NCI-H460 (cell line): ENCODE measurements at regions not wholly inside any gene's neighbourhood (a gene's known extent, or its start where the extent isn't known, plus 50 kb on each side); places are given as distances from the start of the nearest gene placed in this dataset.

Source experiments
- DNase-seq: peaks from one replicate; pipeline ENCODE4 v3.0.0-alpha.2; 2016; ENCODE audit warnings: low read depth; ENCODE audit errors: extremely low read depth

- no peak for DNase-seq
Observed at GRCh38 chrX:45758738-45759397, 558.2 kb upstream of the DIPK2B start.

- no peak for DNase-seq
Observed at GRCh38 chrX:45758319-45758718, 557.6 kb upstream of the DIPK2B start.

GRCh38 chrX:45757272-45757671, 556.6 kb upstream of the DIPK2B start:
- no peak for DNase-seq

- DNase-seq: no peak
Observed at GRCh38 chrX:45756557-45756956, 555.9 kb upstream of the DIPK2B start.

GRCh38 chrX:45755703-45756102, 555.0 kb upstream of the DIPK2B start:
- no peak for DNase-seq

GRCh38 chrX:45751156-45751555, 550.5 kb upstream of the DIPK2B start:
- no peak for DNase-seq

GRCh38 chrX:45750639-45751038, 550.0 kb upstream of the DIPK2B start:
- no peak for DNase-seq

- DNase-seq: no peak
Observed at GRCh38 chrX:45749375-45749774, 548.7 kb upstream of the DIPK2B start.

GRCh38 chrX:45748369-45748774, 547.7 kb upstream of the DIPK2B start:
- no peak for DNase-seq

- no peak for DNase-seq
Observed at GRCh38 chrX:45747905-45748304, 547.2 kb upstream of the DIPK2B start.

- DNase-seq: no peak
Observed at GRCh38 chrX:45745479-45745878, 544.8 kb upstream of the DIPK2B start.

GRCh38 chrX:45743906-45744625, 543.4 kb upstream of the DIPK2B start:
- no peak for DNase-seq

GRCh38 chrX:45743081-45743533, 542.4 kb upstream of the DIPK2B start:
- no peak for DNase-seq

- no peak for DNase-seq
Observed at GRCh38 chrX:45740291-45740690, 539.6 kb upstream of the DIPK2B start.

GRCh38 chrX:45735571-45735970, 534.9 kb upstream of the DIPK2B start:
- DNase-seq: no peak

GRCh38 chrX:45731448-45731847, 530.8 kb upstream of the DIPK2B start:
- no peak for DNase-seq

GRCh38 chrX:45727761-45728160, 527.1 kb upstream of the DIPK2B start:
- DNase-seq: no peak

- no peak for DNase-seq
Observed at GRCh38 chrX:45722471-45722870, 521.8 kb upstream of the DIPK2B start.

- DNase-seq: no peak
Observed at GRCh38 chrX:45719751-45720501, 519.2 kb upstream of the DIPK2B start.

- no peak for DNase-seq
Observed at GRCh38 chrX:45718676-45719075, 518.0 kb upstream of the DIPK2B start.

GRCh38 chrX:45716750-45717149, 516.1 kb upstream of the DIPK2B start:
- DNase-seq: no peak

- no peak for DNase-seq
Observed at GRCh38 chrX:45715748-45716147, 515.1 kb upstream of the DIPK2B start.
